Tibial nerve (tissue), 4 donors: ENCODE measurements at regions not wholly inside any gene's neighbourhood (a gene's known extent, or its start where the extent isn't known, plus 50 kb on each side); places are given as distances from the start of the nearest gene placed in this dataset.

ENCODE experiments used
- CTCF ChIP-seq, 5 experiments: fragments of 200-600 bp in 3 of 5; fragments of 450-650 bp in 2 of 5; sonication (generic) in 3 of 5; IDR thresholded peaks; one replicate each; pipeline ENCODE4 v1.5.1; 2016 to 2019; ENCODE audit warnings: antibody characterized with exemption in 5 of 5, mild to moderate bottlenecking in 3 of 5, moderate library complexity in 2 of 5
- EP300 ChIP-seq, 2 donors: sonication (generic); formaldehyde crosslinking; IDR thresholded peaks; one replicate each; pipeline ENCODE4 v1.6.1; 2017; ENCODE audit warnings: antibody characterized with exemption in 2 of 2, mild to moderate bottlenecking in 1 of 2
- POLR2A ChIP-seq, 2 donors: fragments of 450-650 bp; IDR thresholded peaks; one replicate each; pipeline ENCODE4 v1.6.1; 2017; ENCODE audit warnings: antibody characterized with exemption in 2 of 2, mild to moderate bottlenecking in 2 of 2, moderate library complexity in 2 of 2

DNA sequence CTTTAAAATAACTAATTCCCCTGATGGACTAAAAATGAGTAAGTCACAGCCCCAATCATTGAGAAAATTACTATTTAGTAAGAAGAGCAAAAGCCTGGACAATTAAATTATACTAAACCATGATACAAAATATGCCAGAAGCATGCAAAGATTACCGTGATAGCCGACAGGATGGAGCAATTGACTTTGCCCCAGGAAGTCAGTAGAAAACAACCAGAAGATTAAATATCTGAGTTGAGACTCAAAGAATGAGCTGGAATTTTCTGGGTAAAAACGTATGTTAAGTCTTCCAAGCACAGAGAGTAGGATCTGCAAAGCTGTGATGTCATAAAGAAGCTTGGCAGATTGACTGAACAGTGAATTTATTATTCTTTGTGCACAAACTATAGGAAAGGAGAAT, 816.1 kb upstream of the TENM3 start:
- TF ChIP-seq CTCF (IDR thresholded peaks at IDR 0.05) (no peak), POLR2A (IDR thresholded peaks at IDR 0.05) (no peak), EP300 (IDR thresholded peaks at IDR 0.05) (no peak)
